Karpas-422 (cell line): ENCODE measurements at regions not wholly inside any gene's neighbourhood (a gene's known extent, or its start where the extent isn't known, plus 50 kb on each side); places are given as distances from the start of the nearest gene placed in this dataset.
"Not testable (repeated sequence)": the region's sequence is repeated elsewhere in the genome, so short reads cannot be mapped to it uniquely, and the experiment has no call there.

ENCODE experiments used
- DNase-seq: peaks from one replicate; pipeline ENCODE4 v3.0.0-alpha.2; 2015
- H2AFZ ChIP-seq: fragments of 200-600 bp; sonication (generic); 2 replicates; pipeline ENCODE4 v1.6.1; 2014; ENCODE audit warnings: antibody characterized with exemption, low read length, mixed read lengths
- H3K27ac ChIP-seq: fragments of 200-600 bp; sonication (generic); 2 replicates; pipeline ENCODE4 v1.5.1; 2014; ENCODE audit warnings: mild to moderate bottlenecking, low read length, moderate library complexity
- H3K27me3 ChIP-seq: fragments of 200-600 bp; sonication (generic); 2 replicates; pipeline ENCODE4 v1.6.1; 2014; ENCODE audit warnings: low read length, mixed read lengths
- H3K36me3 ChIP-seq: fragments of 200-600 bp; sonication (generic); 2 replicates; pipeline ENCODE4 v1.6.1; 2014; ENCODE audit warnings: low read length, mixed read lengths; ENCODE audit not compliant: insufficient read depth
- H3K4me1 ChIP-seq: fragments of 200-600 bp; sonication (generic); 2 replicates; pipeline ENCODE4 v1.6.1; 2014; ENCODE audit warnings: mild to moderate bottlenecking, low read length, mixed read lengths
- H3K4me2 ChIP-seq: fragments of 200-600 bp; sonication (generic); 2 replicates; pipeline ENCODE4 v1.6.1; 2014; ENCODE audit warnings: low read length, low read depth, mild to moderate bottlenecking; ENCODE audit not compliant: poor library complexity, severe bottlenecking
- H3K4me3 ChIP-seq: fragments of 200-600 bp; sonication (generic); 2 replicates; pipeline ENCODE4 v1.5.1; 2014; ENCODE audit warnings: mild to moderate bottlenecking, antibody characterized with exemption, low read length, mixed read lengths
- H3K79me2 ChIP-seq: fragments of 200-600 bp; sonication (generic); 2 replicates; pipeline ENCODE4 v1.6.1; 2014; ENCODE audit warnings: mild to moderate bottlenecking, low read length, mixed read lengths
- H3K9ac ChIP-seq: fragments of 200-600 bp; sonication (generic); 2 replicates; pipeline ENCODE4 v1.6.0; 2014; ENCODE audit warnings: low read length
- H3K9me2 ChIP-seq: fragments of 200-600 bp; sonication (generic), shearing (Covaris generic); replicated peaks from 2 replicates; pipeline ENCODE4 v1.6.0; 2014; ENCODE audit warnings: mild to moderate bottlenecking, low read length, moderate library complexity; ENCODE audit not compliant: insufficient read depth
- H3K9me3 ChIP-seq: fragments of 300-700, 200-600 bp; sonication (generic); 2 replicates; pipeline ENCODE4 v1.6.1; 2014; ENCODE audit warnings: low read length, mixed read lengths
- H4K20me1 ChIP-seq: fragments of 200-600 bp; sonication (generic); 2 replicates; pipeline ENCODE4 v1.6.1; 2014; ENCODE audit warnings: mild to moderate bottlenecking, antibody characterized with exemption, low read length, low read depth; ENCODE audit not compliant: insufficient read depth

- Histone ChIP-seq H3K9me2 (no peaks in the 10 kb centered on the region), H3K79me2 (no peaks in the 10 kb centered on the region), H3K27ac (peak overlapping the region; percentile 73; the same call in 1 of the 2 replicates), H3K36me3 (no peaks in the 10 kb centered on the region), H3K9ac (no peak overlapping the region), H2AFZ (no peak overlapping the region), H3K4me2 (peak overlapping the region; percentile 46), H3K4me1 (peaks cover 66% of the 10 kb centered on the region), H3K27me3 (no peaks in the 10 kb centered on the region), H3K9me3 (no peaks in the 10 kb centered on the region), H3K4me3 (no peak overlapping the region), H4K20me1 (no peaks in the 10 kb centered on the region)
- DNase-seq, result peak; percentile 58
These were observed 129.3 kb upstream of the TOP1 start for GRCh38 chr20:40899344-40899743.

- H3K4me3 ChIP-seq, result no peak overlapping the region
- no peaks in the 10 kb centered on the region for H3K27me3 ChIP-seq
- peaks cover 55% of the 10 kb centered on the region for H3K4me1 ChIP-seq
- H3K9me3 ChIP-seq, result no peaks in the 10 kb centered on the region
- H2AFZ ChIP-seq, result no peak overlapping the region
- H3K9me2 ChIP-seq, result no peaks in the 10 kb centered on the region
- H3K79me2 ChIP-seq, result no peaks in the 10 kb centered on the region
- no peak overlapping the region for H3K4me2 ChIP-seq
- DNase-seq, result no peak
- H3K9ac ChIP-seq, result no peak overlapping the region
- no peak overlapping the region for H3K27ac ChIP-seq
- H3K36me3 ChIP-seq, result no peaks in the 10 kb centered on the region
- no peaks in the 10 kb centered on the region for H4K20me1 ChIP-seq
These were observed 127.9 kb upstream of the TOP1 start for GRCh38 chr20:40900666-40901215.

- Histone ChIP-seq H3K27ac (peak overlapping the region; percentile 58), H3K4me3 (no peak overlapping the region), H3K79me2 (no peaks in the 10 kb centered on the region), H3K4me2 (peak overlapping the region; percentile 16), H3K27me3 (no peaks in the 10 kb centered on the region), H3K36me3 (no peaks in the 10 kb centered on the region), H3K9ac (no peak overlapping the region), H3K9me3 (no peaks in the 10 kb centered on the region), H4K20me1 (no peaks in the 10 kb centered on the region), H2AFZ (0 out of 2 replicates have a peak overlapping the region, but pooled peaks have one; percentile 3), H3K4me1 (peaks cover 38% of the 10 kb centered on the region), H3K9me2 (no peaks in the 10 kb centered on the region)
- DNase-seq, result peak; percentile 63
These were observed 126.0 kb upstream of the TOP1 start for GRCh38 chr20:40902661-40903060.

DNA sequence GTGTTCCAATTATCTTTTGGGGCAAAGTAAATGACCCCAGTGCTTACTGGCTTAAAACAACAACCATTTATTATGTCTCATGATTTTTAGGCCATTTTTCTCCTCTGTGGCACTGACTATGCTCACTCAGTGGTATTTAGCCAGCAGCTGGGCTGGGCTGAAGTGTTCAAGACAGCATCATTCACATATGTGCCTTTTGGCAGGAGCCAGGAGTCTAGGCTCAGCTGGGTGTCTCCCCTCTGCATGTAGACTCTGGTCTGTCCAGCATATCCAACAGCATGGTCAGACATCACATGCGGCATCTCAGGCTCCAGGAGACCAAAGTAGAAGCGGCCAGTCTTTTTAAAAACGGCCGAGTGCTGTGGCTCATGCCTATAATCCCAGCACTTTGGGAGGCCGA, 120.3 kb upstream of the TOP1 start:
- Histone ChIP-seq H4K20me1 (no peaks in the 10 kb centered on the region), H3K4me1 (peaks cover 2% of the 10 kb centered on the region; the same call in 1 of the 2 replicates), H3K9me2 (no peaks in the 10 kb centered on the region), H3K4me2 (no peak overlapping the region), H3K27me3 (no peaks in the 10 kb centered on the region), H3K9me3 (no peaks in the 10 kb centered on the region), H3K27ac (no peak overlapping the region), H3K36me3 (no peaks in the 10 kb centered on the region), H3K4me3 (no peak overlapping the region), H3K79me2 (no peaks in the 10 kb centered on the region), H2AFZ (no peak overlapping the region), H3K9ac (no peak overlapping the region)
- DNase-seq, result no peak

GRCh38 chr20:40909489-40909888, 119.1 kb upstream of the TOP1 start:
- not testable (repeated sequence) for H3K36me3 ChIP-seq, H3K4me2 ChIP-seq, DNase-seq, H3K9ac ChIP-seq, H2AFZ ChIP-seq, H3K4me3 ChIP-seq, H3K9me2 ChIP-seq, H4K20me1 ChIP-seq, H3K4me1 ChIP-seq, H3K79me2 ChIP-seq, H3K9me3 ChIP-seq, H3K27me3 ChIP-seq, H3K27ac ChIP-seq

- H3K27me3 ChIP-seq, H3K4me3 ChIP-seq, H3K79me2 ChIP-seq, H3K4me2 ChIP-seq, H2AFZ ChIP-seq, H3K4me1 ChIP-seq, H4K20me1 ChIP-seq, H3K9me3 ChIP-seq, DNase-seq, H3K36me3 ChIP-seq, H3K9ac ChIP-seq, H3K9me2 ChIP-seq, H3K27ac ChIP-seq: not testable (repeated sequence)
These were observed 118.2 kb upstream of the TOP1 start for GRCh38 chr20:40910436-40910835.

DNA sequence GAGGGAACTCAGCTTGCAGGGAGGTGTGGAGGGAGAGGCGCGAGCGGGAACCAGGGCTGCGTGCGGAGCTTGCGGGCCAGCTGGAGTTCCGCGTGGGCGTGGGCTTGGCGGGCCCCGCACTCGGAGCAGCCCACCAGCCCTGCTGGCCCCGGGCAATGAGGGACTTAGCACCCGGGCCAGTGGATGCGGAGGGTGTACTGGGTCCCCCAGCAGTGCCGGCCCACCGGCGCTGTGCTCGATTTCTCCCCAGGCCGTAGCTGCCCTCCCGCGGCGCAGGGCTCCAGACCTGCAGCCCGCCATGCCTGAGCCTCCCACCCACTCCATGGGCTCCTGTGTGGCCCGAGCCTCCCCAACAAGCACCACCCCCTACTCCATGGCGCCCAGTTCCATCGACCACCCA, 117.5 kb upstream of the TOP1 start:
- H3K79me2 ChIP-seq, H4K20me1 ChIP-seq, H3K36me3 ChIP-seq, H3K9me2 ChIP-seq, DNase-seq, H3K9ac ChIP-seq, H2AFZ ChIP-seq, H3K4me2 ChIP-seq, H3K4me3 ChIP-seq, H3K27ac ChIP-seq, H3K9me3 ChIP-seq, H3K27me3 ChIP-seq, H3K4me1 ChIP-seq: not testable (repeated sequence)

DNA sequence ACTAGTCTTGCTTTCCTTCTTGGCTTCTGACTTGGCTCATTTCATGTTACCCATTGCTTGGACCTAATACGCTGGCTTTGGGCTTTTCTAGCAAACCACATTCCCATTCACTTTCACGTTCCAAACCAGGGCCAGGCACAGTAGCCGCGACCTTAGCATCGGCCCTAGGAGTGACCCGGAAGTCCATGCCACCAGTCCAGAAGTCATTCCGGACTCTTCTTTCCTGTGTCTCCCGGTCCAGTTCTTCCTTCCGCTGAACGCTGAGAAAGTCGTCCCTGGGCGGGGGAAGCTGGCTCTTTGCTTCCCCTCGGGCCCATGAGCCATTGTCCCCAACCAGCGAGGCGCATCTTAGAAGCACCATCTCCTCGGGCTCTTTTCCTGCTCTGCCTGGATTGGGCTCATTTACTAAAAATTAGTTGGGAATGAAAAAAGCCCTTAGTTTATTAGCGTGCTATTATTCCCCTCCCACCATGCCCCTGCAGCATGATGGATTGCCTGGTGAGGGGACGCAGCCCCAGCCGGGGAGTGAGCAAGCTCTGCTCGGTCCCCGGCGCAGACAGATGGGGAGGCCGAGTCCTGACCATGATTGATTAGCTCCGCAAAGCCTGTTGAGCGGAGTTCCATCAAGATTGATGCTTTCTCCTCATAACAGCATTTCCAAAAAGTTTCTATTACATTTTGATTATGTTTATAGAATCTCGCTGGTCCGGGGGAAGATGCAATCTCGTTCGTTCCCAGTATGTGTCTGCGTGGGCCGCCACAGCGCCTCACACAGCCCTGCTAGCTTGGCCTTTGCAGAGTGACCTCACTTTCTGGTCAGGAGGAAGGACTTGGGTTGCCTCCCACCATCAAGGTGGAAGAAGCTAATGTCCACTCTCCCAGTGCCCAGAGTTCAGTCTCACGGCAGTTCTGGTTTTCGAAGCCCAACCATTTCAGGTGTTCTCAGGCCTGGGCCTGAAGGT, 115.1 kb upstream of the TOP1 start:
- H3K9ac ChIP-seq, result no peak overlapping the region
- H3K4me3 ChIP-seq, result no peak overlapping the region
- H3K27ac ChIP-seq, result no peak overlapping the region
- no peaks in the 10 kb centered on the region for H3K9me2 ChIP-seq
- H3K36me3 ChIP-seq, result no peaks in the 10 kb centered on the region
- H3K4me2 ChIP-seq, result no peak overlapping the region
- H3K4me1 ChIP-seq, result no peaks in the 10 kb centered on the region
- no peak overlapping the region for H2AFZ ChIP-seq
- no peak for DNase-seq
- no peaks in the 10 kb centered on the region for H3K9me3 ChIP-seq
- no peaks in the 10 kb centered on the region for H3K27me3 ChIP-seq
- H4K20me1 ChIP-seq, result no peaks in the 10 kb centered on the region
- no peaks in the 10 kb centered on the region for H3K79me2 ChIP-seq
